NAMALWA (cell line): ENCODE measurements at regions not wholly inside any gene's neighbourhood (a gene's known extent, or its start where the extent isn't known, plus 50 kb on each side); places are given as distances from the start of the nearest gene placed in this dataset.
"Not testable (repeated sequence)": the region's sequence is repeated elsewhere in the genome, so short reads cannot be mapped to it uniquely, and the experiment has no call there.

Source experiments
- DNase-seq: peaks from one replicate; pipeline ENCODE4 v3.0.0-alpha.2; 2015; ENCODE audit warnings: low spot score

DNA sequence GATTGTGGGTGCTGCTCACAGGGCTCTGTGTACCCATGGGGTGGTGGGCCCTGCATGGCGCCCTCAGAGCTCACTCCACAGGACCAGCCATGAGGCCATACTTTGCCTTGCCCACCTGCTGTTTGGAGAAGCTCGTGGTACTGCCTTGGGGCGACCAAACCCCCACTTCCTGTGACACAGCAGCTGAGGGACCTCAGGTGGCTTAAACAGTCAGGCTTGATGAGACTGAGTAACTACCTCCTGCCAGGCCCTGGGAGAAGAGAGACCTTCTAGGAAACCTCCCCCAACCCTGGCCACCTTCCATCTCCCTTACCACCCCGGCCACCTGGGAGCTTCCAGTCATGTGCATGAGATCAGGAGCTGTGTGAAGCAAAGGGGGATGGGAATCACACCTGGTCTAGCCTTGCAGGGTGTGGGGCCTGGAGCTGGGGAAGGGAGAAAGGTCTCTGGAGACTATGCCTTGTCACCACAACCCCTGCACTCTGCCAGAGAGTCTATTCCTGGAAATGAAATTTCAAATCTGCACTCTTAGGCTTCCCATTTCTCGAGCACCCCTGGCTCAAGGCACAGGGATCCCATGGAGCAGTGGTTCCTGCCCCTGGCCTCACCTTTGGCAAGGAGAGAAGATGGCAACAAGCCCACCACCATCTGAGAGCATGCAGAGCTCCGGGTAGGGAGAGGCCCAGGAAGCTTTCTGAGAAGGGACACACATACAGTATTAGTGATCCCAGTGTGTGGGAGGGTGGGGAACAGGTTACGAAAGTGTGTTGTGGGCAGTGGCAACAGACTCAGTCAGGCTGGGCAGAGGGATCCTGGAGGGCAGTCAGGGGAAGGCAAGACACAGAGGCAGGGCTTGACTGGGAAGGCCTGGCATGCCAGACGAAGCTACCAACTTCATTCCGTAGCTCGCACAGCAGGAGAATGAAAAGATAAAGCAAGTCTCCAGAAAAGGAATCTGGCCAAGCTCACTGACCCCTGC lies 125.0 kb downstream of the URI1 start:
- no peak for DNase-seq

DNA sequence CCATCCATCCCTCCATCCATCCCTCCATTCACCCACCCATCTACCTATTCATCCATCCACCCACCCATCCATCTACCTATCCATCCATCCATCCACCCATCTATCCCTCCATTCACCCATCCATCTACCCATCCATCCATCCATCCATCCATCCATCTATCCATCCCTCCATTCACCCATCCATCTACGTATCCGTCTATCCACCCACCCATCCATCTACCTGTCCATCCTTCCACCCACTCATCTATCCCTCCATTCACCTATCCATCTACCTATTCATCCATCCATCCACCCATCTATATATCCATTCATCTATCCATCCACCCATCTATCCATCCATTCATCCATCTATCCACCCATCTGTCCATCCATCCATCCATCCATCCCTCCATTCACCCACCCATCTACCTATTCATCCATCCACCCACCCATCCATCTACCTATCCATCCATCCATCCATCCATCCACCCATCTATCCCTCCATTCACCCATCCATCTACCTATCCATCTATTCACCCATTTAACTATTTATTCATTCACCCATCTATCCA lies 126.0 kb downstream of the URI1 start:
- not testable (repeated sequence) for DNase-seq

GRCh38 chr19:30068528-30069395 lies 126.7 kb downstream of the URI1 start:
- DNase-seq, result no peak

- no peak for DNase-seq
Measured at GRCh38 chr19:30069535-30070197, 127.6 kb downstream of the URI1 start.

DNA sequence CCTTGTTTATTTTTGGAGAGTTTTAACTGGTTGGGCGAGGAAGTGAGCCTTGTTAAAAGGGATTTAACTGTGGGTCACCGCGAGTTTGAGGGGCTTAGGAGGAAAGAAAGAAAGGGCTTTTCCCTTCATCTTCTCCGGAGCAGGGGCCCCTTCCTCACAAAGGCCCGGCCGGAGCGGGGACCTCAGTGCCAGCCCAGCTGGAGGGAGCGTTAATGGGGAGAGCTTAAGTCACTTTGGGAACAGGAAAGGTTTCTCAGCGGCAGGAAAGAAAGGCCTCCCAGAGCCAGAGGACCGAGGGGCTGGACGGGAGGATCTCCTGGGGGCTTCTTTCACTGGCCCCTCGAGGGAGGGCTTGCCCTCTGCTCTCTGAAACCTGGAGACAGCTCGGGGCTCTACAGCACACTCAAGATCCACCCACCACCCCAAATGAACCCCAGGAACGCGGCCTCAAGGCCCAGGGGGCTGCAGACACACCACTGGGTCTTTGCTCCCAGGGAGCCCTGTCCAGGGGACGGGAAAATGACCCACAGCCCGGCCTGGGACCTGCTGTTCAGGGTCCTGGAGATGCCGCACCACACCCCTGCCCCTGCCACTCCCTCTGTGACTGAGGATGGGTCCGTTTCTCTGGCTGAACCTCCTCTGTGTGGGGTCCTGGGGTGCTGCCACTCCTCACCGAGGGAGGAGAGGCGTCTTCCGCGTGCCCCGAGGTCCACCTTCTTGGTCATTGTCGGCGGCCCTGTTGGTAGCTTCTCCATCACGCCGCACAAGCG lies 128.3 kb downstream of the URI1 start:
- DNase-seq, result no peak

DNA sequence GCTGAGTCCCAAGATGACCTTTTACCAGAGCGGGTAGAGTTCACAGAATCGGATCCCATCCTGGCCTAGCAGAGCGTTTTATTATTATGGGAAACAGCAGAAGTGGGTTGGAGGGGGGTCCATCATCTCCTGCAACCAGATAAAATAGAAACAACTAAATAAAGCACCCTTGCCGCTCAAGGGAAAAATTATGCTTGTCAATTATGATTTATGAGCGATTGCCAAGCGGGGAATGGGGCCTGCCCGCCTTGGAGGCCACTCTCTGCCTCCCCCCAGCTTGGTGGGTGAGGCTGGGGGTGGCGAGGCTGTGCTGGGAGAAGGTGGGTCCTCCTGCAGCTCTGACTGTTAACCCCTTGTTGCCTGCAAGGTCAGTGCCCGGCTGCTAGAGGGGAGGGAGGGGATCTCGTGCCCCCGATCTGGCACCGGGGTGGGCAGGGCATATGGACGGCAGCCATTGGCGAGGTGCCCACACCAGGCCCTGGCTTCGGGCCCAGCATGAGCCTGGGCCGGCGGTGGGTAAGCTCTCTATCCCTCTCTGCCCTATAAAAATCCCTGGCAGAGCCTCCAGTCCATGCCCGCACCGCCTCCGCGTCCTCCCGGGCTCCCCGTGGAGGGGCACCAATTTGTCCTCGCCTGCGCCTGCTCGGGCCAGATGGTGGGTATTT lies 129.1 kb downstream of the URI1 start:
- DNase-seq, result no peak

- no peak for DNase-seq
Measured at GRCh38 chr19:30071871-30072270, 129.8 kb downstream of the URI1 start.

DNA sequence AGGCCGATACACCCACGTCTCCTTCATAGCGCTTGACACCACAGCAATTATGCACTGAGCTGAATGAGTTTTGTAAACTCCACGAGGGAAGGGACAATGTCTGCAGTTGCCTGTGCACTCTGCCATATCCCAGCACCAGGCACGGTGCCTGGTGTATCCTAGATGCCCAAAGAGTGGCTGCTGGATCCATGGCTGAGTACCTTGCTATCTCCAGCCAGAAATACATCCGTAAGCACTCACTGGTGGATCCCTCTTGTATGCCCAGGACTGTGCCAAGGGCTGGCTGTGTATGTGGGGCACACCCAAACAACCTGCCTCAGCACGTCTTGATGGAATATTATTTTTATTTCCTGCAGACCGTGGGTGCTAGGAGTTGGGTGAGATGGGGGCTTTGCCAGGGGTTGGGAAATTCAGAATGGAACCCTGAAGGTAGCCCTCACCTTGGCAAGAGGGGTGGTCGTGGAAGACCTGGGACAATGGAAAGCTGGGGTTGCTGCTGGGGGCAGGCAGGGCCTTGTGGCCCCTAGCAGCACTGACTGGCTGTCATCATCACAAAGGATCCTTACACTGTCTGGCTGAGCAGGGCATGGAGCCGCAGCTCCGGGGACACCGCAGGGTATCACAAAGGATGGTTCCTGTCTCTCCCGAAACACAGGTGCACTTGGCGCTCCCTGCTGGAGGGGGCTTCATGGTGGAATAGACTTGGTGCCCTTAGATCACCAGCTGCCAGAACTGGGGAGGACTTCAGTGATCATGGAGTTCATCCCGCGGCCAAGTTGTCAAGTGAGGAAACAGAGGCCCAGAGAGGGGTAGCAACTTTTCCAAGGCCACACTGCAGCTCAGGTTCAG lies 131.3 kb downstream of the URI1 start:
- no peak for DNase-seq

GRCh38 chr19:30074096-30074495 lies 132.1 kb downstream of the URI1 start:
- DNase-seq, result no peak

DNA sequence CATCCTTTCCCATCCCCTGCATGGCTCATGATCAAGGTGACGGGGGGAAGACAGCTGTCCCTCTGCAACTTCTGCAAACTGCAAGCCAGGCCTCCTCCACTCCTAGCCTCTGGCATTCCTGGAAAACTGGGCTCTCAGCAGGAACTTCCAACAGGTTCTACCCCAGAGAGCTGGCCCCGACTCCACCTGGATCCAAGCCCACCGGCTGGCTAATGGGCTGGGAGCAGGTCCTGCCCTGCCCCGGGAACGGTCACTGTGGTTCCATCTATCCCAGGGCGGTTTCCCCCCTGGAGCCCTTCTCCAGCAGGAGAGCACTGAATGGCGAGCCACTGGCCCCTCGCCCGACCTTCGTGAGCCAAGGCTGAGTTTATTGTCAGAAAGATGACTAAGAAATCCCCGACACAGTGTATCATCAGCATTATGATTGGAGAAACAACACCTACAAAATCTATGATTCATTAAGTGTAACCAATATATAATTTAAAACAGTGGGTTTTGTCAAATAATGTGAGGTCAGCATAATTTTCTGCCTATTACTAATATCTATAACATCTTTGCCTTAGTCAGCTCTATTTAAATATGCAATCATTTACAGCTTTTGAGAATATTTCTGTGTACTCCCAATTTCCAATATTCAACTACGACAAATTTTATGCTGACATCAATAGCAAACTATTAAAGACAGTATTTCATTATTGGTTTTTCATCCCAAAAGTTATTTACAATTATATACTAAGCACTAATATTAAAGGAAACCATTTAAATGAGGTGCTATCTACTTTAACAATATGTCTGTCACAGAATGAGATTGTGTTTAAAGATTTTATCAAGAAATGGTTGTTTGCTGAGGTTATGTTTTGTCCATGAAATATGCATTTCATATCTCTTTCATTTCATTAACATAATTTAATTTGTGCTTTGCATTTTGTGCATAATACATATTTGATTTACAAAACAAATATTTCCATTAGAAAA lies 133.0 kb downstream of the URI1 start:
- no peak for DNase-seq

DNA sequence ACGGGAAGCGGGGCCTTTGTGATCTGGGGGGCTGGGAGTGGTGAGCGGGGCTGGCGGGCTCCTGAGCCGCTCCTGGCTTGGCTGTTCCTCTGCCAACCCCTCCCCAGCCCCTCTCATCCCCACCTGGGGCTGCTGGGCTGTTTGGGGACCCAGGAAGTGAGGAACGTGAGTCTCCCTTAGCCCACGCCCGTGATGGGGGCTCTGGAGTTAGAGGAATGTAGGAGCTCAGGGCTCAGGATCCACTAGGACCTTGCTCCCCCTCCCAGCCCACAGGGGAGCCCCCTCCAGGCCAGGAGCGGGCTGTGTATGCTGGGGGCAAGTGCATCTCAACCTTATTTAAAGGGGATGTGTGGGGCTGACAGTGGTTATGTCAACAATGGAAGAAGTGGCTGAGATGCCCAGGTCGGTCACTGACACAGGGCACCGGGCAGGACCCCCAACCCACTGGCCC lies 134.1 kb downstream of the URI1 start:
- DNase-seq, result no peak

GRCh38 chr19:30076751-30077670 lies 135.0 kb downstream of the URI1 start:
- DNase-seq, result no peak

DNA sequence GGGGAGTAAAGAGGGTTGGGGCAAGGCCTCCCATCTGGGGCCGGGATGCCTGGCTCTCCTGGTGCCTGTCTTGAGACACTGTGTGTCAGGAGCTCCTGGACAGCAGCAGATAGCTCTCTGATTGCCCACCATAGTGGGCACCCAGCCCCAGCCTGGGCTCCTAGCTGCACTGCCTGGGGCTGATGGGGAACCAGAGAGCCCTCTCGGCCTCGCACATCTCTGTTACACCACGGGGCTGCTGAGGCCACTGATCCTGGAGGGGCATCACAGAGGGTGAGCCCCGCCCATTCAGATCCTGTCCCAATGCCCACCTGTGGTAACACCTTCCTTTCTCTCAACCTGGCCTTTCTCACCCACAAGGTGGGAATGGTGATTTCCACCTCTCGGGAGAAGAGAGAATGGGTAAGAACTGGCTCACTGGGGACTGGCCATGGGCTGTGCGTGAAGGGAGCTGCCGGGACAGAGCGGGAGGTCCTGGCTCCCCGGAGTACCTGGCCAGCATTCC lies 135.9 kb downstream of the URI1 start:
- DNase-seq, result no peak

DNA sequence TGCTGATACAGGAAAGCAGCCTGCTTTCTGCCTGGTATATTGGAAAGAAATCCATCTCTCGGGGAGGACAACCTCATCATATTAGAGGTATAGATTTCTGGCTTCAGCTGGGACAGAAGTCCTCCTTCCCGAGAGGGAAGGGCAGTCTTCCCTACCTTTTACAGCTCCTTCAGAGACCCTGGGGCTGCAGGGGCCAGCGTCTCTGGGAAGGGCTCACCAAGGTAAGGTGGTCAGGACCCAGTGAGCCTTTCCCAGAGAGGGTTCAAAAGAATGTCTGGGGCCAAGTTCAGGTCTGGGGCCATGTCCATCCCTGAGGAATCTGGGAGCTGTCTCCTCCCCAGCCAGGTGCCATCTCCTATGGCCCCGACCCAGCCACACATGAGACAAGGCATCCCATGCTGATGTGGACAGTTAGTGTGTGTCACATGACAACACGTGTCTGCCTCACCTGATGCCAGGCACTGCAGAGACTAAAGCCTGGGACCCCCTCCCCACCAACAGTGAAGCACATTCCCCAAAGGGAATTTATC lies 136.4 kb downstream of the URI1 start:
- DNase-seq, result no peak

GRCh38 chr19:30079200-30079599 lies 137.2 kb downstream of the URI1 start:
- no peak for DNase-seq

DNA sequence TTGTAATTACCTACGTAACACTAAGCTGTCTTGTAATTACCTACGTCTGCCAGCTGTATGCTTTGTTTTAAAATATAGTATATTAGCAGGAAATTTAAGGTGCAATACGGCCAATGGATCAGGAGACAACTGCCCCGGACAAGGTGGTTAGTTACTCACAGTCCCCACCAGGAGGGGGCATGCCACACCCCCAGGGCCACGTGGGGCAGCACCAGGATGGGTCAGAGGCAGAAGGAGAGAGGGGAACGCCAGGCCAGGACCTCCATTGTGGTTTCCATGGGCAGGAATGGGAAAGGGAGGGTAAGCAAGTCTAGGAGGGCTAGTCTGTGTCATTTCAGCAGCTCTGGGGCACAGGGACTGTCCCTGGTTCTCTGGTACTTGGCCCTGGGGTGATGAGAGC lies 140.1 kb downstream of the URI1 start:
- DNase-seq, result no peak

- no peak for DNase-seq
Measured at GRCh38 chr19:30082611-30083010, 140.6 kb downstream of the URI1 start.
